ENCODE measurements at regions not wholly inside any gene's neighbourhood (a gene's known extent, or its start where the extent isn't known, plus 50 kb on each side); places are given as distances from the start of the nearest gene placed in this dataset.
"Not testable (repeated sequence)": the region's sequence is repeated elsewhere in the genome, so short reads cannot be mapped to it uniquely, and the experiment has no call there.

GRCh38 chr2:7876445-7876844 is 805.4 kb upstream of the ID2 start:
- TF ChIP-seq, protein P1, sequence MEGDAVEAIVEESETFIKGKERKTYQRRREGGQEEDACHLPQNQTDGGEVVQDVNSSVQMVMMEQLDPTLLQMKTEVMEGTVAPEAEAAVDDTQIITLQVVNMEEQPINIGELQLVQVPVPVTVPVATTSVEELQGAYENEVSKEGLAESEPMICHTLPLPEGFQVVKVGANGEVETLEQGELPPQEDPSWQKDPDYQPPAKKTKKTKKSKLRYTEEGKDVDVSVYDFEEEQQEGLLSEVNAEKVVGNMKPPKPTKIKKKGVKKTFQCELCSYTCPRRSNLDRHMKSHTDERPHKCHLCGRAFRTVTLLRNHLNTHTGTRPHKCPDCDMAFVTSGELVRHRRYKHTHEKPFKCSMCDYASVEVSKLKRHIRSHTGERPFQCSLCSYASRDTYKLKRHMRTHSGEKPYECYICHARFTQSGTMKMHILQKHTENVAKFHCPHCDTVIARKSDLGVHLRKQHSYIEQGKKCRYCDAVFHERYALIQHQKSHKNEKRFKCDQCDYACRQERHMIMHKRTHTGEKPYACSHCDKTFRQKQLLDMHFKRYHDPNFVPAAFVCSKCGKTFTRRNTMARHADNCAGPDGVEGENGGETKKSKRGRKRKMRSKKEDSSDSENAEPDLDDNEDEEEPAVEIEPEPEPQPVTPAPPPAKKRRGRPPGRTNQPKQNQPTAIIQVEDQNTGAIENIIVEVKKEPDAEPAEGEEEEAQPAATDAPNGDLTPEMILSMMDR (IDR thresholded peaks at IDR 0.05), result not testable (repeated sequence)
- not testable (repeated sequence) for TF ChIP-seq POLR2A (IDR thresholded peaks at IDR 0.05)
